GM21515 (cell line): ENCODE measurements at regions not wholly inside any gene's neighbourhood (a gene's known extent, or its start where the extent isn't known, plus 50 kb on each side); places are given as distances from the start of the nearest gene placed in this dataset.
"Not testable (repeated sequence)": the region's sequence is repeated elsewhere in the genome, so short reads cannot be mapped to it uniquely, and the experiment has no call there.

Source experiments
- ATAC-seq: cut with Tn5 transposase; IDR thresholded peaks from one replicate; pipeline ENCODE4 v1.9.1; 2021; ENCODE audit not compliant: unreplicated experiment

DNA sequence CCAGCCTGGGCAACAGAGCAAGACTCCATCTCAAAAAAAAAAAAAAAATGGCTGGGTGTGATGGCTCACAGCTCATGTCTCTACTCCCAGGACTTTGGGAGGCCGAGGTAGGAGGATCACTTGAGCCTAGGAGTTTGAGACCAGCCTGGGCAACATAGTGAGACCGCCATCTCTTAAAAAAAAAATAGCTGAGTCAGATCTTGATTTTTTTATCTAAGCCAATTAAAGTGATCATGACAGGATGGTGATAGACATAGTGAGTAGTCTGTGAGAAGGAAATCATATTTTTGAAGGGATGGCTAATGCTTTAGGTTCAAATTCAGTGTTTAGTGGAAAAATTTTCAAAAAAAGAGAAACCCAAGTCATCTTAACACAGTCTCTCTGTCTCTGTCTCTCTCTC is 114.6 kb upstream of the JARID2 start:
- ATAC-seq: no peak

DNA sequence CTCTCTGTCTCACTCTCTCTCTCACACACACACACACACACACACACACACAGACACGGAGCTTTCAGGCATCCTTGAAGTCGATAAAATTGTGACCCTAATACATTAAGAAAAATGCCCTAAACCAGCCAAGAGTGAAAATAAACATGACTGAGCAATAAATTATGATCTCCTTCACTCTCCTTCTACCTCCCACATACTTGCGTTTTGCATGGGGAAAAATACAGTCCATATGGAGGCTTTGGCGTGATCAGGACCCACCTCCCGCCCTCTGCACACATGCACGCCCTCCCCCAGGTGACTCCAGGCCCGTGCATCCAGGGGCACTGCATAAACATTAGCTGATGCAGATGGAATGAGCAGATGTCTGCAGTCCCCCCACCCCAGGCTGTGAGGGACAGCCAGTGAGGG is 114.2 kb upstream of the JARID2 start:
- ATAC-seq: no peak

DNA sequence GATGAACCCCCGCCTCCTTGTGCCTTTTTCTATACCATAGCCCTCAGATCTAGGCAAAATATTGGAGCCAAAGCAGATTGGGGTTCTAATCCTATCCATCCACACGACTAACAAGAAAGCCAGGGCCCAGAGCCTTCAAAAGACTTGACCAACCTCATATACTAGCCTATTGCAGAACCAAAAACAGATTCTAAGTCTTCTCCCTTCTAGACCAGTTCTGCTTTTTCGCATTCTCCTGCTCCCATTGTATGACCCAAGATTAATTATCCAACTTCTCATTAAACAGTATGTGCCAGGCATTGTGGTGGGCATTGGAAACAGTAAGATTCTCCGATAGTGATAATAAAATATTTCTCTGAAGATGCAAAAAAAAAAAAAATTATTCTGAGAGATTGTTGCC is 113.7 kb upstream of the JARID2 start:
- no peak for ATAC-seq

DNA sequence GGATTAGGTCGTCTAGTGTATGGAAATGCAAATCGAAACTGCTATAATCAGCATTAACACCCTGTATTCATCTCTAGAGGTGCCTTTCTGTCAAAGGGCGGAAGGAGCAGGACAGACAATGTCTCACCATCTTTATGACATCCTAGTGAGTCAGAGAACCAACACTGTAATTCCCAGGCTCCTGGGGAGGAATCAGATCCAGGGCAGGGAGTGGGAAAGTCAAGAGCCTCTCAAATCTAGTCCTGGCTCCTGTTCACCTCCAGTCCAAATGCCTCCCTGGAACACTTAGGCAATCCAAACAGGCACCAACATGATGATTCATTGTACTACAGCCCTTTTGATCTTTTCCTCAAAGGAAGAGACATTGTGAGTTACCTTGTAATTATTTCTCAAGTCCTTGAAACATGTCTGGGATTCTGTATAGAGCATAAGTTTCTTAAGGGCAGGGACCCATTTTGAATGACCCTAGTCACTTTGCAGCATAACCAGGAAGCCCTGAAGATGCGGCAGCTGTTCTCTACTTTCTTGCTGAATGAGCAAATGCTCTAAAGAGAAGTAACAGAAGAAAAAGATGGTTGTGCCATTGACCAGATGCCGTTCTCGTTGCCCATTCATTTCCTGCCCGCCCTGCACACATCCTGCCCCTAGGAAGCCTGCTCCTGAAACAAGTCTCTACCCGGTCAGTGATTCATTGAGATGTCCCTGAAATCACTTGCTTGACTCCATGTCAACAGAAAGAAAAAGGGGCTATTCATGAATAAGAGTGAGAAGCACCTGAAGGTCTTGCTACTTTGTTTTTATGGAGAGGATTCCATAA is 112.8 kb upstream of the JARID2 start:
- ATAC-seq: no peak

DNA sequence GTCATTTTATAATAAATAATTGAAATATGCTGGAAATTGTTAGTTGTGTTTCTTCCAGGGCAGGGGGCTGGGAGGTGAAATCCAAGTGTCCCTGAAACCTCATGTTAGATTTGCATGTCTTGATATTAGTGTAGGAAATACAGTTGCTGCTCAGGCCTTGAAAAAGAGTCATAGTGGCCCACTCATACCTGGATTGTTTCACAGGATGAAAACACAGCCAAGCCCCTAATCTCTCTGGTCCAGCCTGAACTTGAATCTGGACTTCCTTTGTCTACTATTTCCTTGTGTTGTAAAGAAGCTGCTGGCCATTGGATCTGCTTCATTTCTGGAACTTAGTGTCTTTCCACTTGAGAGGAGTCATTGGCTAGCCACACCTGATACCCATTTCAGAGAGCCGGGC is 108.8 kb upstream of the JARID2 start:
- ATAC-seq: no peak

DNA sequence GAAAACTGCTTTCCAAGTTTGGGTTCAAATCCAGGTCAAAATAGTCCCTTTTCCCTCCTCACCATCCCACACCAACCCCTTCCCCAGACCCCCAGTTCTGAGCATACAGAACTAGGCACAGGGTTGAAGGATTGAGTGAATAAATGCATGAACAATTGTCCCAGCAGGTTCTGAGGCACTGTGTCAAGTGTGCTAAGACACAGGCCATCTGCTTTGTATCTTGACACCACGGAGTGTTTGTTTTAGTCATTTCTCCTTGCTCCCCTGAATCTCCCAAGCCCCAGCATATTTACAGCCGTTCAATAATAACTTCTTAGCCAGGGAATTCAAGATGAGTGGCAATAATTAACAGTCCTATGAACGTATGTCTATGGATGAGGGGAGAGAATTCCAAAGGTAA is 102.8 kb upstream of the JARID2 start:
- no peak for ATAC-seq

DNA sequence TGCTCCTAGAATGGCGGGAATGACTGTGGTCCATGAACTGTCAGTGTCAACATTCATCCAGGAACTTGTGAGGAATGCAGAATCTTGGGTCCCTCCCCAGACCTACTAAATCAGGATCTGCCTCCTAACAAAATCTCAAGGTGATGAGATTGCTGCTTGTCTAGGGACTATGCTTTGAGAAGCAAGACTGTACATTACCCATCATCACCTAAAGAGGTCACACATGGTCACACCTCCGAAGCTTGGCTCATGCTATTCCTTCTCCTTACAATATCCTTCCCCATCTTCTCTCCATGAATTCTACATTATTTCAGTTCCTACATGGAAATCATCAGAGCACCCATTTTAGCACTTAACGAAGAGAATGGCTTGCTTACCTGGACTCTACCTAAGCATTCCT is 102.3 kb upstream of the JARID2 start:
- no peak for ATAC-seq

DNA sequence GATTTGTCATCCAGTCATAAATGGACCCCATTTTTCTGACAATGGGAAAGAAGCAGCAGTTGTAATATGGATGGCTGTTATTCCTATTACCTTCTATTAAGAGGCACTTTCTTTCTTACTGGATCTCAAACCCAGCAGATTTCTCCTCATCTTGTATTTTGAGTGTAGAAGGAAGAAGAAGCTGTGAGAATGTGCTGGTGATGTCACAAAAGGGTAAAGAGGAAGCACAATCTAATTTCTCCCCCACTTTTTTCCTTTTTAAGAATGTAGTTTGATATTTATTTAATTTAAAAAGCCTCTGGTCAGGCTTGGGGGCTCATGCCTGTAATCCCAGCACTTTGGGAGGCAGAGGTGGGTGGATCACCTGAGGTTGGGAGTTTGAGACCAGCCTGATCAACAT is 100.0 kb upstream of the JARID2 start:
- no peak for ATAC-seq

DNA sequence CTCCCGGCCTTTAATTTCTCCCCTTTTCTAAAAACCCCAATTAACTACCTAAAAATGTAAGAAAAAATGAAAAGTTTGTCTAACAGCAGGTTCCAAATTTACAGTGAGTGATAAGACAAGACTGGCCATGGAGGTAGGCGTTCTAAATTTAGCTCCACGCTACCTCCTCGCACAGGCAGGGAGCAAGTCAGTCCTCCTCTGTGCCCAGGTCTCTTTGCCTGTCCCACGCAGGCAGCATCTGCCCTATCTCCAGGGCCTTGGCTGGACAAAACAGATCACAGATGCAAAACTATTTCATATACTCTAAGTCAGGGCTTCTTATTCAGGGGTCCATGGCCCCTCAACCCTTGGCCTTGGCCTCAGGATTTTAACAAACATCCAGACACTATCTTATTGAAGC is 98.0 kb upstream of the JARID2 start:
- no peak for ATAC-seq

DNA sequence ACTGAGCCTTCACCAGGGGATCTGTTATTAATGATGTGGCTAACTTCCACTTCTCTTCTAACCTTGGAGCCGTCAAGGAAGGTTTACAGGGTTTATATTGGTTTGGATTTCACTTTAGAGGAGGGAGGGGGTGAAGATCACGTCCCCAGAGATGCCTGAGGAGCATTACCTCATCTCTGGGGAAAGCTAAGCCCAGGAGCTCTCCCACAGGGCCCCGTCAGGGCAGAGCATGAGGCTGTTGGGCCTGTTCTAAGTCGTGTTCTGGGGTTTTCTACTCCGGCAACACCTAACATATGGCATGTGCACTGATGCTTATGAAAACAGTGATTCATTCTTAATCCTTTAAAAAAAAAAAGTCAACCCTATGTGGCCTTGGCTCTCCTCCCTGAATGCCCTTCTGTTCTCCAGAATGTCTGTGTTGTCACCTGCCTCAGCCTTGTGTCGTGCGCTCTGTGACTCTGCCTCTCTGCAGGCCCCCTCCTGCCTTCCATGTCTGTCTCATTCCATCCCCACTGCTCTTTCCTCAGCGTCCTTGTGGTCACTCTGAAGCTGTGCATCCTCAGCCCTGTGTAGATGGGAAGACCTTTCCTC is 97.4 kb upstream of the JARID2 start:
- ATAC-seq: no peak

DNA sequence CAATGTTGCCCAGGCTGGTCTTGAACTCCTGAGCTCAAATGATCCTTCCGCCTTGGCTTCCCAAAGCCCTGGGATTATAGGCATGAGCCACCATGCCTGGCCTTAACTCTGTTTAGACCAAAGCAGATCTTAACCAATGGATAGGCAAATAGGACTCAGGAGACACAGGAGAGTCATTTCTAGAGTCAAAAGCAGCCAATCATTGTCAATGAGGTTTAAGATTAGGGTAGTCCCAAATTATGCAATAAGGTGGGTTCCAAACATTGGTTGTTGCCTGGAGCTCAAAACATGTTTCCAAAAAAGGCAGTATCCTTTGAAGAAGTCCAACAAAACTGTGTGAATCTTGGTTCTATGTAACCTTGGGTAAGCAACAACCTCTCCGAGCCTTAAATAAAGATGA is 95.7 kb upstream of the JARID2 start:
- ATAC-seq: no peak

DNA sequence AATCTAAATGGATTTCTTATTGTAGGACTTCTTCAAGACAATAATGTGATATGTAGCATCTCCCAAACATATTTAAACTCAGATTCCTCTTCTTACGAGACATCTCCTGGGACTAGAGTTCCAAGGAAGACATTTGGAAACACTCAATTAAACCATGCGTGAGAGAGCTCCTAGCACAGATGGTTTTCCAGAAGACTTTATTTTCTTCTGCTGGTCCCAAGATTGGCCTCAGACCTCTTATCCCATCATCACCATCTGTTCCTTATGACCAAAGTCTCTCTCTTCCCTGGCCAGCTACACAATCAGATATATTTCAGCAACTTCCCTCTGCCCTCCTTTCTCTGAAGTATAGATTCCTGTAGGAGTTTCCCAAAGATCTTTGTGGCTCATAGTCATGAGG is 93.2 kb upstream of the JARID2 start:
- no peak for ATAC-seq

DNA sequence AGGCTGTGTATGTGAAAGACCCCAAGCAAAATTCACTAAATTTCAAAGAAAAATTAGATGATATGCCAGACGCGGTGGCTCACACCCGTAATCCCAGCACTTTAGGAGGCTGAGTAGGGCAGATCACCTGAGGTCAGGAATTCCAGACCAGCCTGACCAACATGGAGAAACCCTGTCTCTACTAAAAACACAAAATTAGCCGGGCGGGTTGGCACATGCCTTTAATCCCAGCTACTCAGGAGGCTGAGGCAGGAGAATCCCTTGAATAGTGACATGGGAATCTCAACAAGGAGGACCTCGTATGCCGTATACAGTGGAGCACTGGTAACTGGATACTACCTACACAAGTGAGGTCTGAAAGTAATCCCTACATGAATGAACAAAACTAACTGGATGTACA is 92.7 kb upstream of the JARID2 start:
- no peak for ATAC-seq

DNA sequence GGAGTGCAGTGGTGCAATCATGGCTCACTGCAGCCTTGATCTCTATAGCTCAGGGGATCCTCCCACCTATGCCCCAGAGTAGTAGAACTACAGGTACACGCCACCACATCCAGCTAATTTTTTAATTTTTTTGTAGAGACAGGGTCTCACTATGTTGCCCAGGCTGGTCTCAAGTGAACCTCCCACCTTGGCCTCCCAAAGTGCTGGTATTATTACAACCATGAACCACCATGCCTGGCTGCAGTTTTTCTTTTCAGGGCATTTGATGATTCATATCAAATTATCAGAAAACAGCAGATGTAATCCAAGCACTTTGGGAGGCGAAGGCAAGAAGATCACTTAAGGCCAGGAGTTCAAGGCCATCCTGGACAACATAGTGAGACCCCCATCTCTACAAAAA is 88.4 kb upstream of the JARID2 start:
- no peak for ATAC-seq

DNA sequence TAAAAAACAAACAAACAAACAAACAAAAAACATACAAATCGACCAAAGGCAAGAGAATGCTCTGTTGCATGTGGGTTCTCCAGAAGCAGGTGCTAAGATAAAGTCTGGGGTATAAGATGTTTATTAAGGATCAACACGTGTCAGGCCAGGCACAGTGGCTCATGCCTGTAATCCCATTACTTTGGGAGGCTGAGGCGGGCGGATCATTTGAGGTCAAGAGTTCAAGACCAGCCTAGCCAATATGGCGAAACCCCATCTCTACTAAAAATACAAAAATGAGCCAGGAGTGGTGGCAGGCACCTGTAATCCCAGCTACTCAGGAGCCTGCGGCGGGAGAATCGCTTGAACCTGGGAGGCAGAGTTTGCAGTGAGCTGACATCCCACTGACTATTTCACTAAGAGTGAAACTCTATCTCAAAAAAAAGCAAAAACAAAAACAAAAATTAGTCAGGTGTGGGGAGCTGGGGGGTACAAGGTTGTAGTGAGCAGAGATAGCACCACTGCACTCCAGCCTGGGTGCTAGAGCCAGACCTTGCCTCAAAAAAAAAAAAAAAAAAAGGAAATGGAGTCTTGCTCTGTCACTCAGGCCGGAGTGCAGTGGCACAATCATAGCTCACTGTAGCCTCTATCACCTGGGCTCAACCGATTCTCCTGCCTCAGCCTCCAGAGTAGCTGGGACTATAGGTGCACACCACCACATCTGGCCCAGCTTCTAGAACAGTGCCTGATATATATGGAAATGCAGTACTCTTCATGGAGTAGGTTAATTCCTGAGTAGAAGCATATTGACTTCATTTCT is 86.8 kb upstream of the JARID2 start:
- no peak for ATAC-seq

DNA sequence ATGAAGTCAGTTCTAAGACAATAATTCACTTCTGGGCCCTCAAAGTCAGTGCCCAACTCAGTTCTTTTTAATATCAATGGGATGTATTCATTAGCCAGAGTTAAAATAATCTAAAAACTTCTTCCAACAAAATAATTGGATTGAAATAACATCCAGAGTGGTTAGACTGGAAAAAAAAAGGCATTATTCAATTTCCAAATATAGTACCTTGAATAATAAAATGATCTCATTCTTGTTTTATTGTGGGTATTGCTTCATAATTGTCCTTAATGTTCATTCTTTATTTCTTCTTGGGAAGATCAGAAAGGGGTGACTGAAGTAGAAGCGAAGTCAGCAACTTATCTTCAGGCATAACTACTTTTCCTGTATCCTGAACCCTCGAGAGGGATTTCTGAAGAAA is 85.1 kb upstream of the JARID2 start:
- no peak for ATAC-seq

DNA sequence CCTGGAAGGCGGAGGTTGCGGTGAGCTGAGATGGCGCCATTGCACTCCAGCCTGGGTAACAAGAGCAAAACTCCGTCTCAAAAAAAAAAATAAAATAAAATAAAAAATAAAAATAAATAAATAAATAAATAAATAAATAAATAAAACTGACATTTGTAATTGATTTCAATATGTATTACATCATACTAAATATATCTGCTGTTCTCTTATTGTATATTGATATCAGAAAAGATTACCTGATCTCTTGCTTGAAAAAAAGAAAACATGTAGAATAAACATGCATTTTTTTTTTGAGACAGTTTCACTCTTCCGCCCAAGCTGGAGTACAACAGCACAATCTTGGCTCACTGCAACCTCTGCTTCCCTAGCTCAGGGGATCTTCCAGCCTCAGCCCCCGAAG is 81.0 kb upstream of the JARID2 start:
- ATAC-seq: not testable (repeated sequence)

DNA sequence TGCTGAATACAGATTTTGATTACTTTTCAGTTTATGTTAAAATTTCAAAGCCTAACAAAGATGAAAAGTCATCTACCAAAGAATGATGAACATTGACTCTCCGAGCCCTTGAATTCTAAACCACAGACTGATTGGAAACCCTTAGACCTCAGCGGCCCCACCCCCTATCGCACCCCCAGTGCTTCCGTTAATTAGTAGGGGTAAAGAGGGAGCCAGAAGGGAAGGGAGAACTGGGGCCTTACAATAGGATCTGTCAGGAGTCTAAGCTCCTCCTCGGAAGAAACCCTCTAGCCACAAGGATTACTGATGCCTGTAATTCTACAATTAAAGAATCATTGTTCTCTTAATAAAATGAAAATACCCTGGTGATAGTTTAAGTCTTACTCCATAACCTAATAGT is 79.7 kb upstream of the JARID2 start:
- ATAC-seq: no peak

DNA sequence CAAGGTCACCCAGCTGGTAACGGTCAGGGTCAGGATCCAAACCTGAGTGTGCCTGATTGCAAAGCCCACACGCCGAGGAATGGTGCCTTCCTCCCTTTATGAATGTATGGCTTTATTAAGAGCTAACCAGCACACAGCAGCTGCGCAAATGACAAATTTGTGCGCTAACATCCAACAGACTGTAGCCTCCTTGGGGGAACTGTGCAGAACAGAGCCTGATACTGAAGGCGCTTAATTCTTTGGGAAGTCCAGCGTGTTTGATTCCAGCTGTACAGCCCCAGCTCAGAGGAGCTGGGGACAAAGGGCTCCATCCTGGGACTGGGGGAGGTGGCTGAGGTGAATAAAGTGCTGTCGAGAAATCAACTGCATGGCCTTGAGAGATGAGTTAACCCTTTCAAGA is 75.7 kb upstream of the JARID2 start:
- no peak for ATAC-seq

DNA sequence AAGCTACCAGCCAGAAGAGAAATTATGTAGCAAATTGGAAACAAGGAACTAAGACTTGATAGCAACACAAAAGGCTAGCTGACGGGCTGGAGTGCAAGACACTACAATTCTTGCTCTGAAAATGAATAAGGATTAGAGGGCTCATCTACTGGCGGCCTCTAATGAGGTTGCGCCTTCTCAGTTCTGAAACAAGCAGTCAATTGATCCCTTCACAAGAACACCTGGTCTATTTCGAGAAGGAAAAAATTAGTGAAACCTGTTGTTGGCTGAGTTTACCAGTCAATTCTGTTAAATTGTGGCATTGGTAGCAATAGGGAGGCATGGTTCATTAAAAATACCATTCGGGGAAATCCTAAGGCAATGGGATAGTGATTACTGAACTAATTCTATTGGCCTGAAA is 74.8 kb upstream of the JARID2 start:
- no peak for ATAC-seq

DNA sequence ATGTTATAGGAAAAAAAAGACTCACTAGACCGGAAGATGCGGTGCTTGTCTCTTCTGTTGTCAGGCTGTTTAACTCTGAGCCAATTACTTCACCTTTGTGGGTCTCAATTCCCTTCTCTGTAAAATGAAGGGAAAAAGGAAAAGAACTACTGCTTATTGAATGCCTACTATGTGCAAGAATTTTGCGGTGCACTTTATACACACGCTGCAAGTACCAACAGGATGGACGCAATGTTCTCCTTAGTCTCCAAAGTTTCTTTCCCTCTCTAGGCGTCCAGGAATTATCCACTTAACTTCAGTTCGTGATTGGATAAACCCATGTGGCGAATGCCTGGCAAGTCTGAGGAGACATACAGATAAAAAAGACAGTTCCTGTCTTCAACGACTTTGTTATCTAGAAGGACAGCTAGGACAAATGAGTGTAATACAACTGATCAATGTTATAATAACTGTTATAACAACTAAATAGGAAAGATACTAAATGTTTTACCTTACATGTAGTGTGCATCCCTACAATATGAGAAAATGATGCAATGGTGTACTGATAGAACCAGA is 69.0 kb upstream of the JARID2 start:
- ATAC-seq: no peak

DNA sequence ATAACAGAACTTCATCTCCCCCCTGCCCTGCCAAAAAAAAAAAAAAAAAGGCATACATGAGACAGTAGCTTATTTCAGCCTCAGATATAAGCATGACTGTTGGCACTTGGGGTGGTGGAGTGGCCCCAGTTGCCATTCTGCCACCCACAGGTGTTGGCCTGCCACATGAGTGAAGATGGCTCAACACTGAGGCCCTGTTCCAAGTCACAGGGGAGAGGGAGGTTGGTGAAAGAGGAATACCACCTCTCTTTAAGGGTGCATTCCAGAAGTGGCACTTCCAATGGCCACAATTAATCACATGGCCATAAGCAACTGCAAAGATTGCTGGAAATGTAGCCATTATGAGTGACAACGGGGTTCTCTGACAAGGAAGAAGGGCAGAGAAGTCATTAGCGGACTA is 61.9 kb upstream of the JARID2 start:
- no peak for ATAC-seq
